Natural killer cell (primary cell): ENCODE measurements at regions not wholly inside any gene's neighbourhood (a gene's known extent, or its start where the extent isn't known, plus 50 kb on each side); places are given as distances from the start of the nearest gene placed in this dataset.

Experiments used
- ATAC-seq, 3 donors: fragments of 150-1000 bp in 2 of 3; fragments of 200-7000 bp in 1 of 3; cut with Tn5 transposase; 1 replicate in 1 of 3; 2 replicates in 2 of 3; pipeline ENCODE4 v1.10.0; 2021; ENCODE audit warnings: mild to moderate bottlenecking in 2 of 3, moderate library complexity in 2 of 3
- DNase-seq, 2 donors: peaks; one replicate each; pipeline versions ENCODE4 v3.0.0 to v3.0.0-alpha.2; 2013 to 2021; ENCODE audit warnings: mixed read lengths in 1 of 2
- H3K27ac ChIP-seq: one replicate; pipeline ENCODE4 v1.5.1; 2013; ENCODE audit warnings: mild to moderate bottlenecking, low read length
- H3K27me3 ChIP-seq: one replicate; pipeline ENCODE4 v1.6.1; 2013; ENCODE audit warnings: low read length; ENCODE audit not compliant: control insufficient read depth, insufficient read depth
- H3K36me3 ChIP-seq: one replicate; pipeline ENCODE4 v1.6.1; 2013; ENCODE audit warnings: low read length; ENCODE audit not compliant: control insufficient read depth, insufficient read depth
- H3K4me1 ChIP-seq: one replicate; pipeline ENCODE4 v1.6.1; 2013; ENCODE audit warnings: low read length; ENCODE audit not compliant: control insufficient read depth, insufficient read depth
- H3K4me3 ChIP-seq: one replicate; pipeline ENCODE4 v1.5.1; 2013; ENCODE audit warnings: low read length
- H3K9me3 ChIP-seq: one replicate; pipeline ENCODE4 v1.6.1; 2013; ENCODE audit warnings: low read length; ENCODE audit not compliant: control insufficient read depth, insufficient read depth
- H3K27ac Mint-ChIP-seq, 2 donors: one replicate each; pipeline ENCODE4 v1.8.0; 2022; ENCODE audit warnings: mild to moderate bottlenecking in 2 of 2, mixed read lengths in 2 of 2, moderate library complexity in 1 of 2
- H3K27me3 Mint-ChIP-seq, 2 donors: one replicate each; pipeline ENCODE4 v1.8.0; 2022; ENCODE audit warnings: low read depth in 2 of 2, mixed read lengths in 2 of 2
- H3K36me3 Mint-ChIP-seq: one replicate; pipeline ENCODE4 v1.8.0; 2022; ENCODE audit warnings: mixed read lengths
- H3K4me1 Mint-ChIP-seq, 2 donors: one replicate each; pipeline ENCODE4 v1.8.0; 2022; ENCODE audit warnings: mixed read lengths in 2 of 2
- H3K4me3 Mint-ChIP-seq: one replicate; pipeline ENCODE4 v1.8.0; 2022; ENCODE audit warnings: mild to moderate bottlenecking, moderate library complexity, mixed read lengths
- H3K9me3 Mint-ChIP-seq, 2 donors: one replicate each; pipeline ENCODE4 v1.8.0; 2022; ENCODE audit warnings: mixed read lengths in 2 of 2
- WGBS: methylation state at CpG from one replicate; pipeline ENCODE4 v1.1.7; 2013; ENCODE audit warnings: missing lambda C conversion rate; ENCODE audit not compliant: insufficient coverage; 5-methylcytosine and 5-hydroxymethylcytosine counted together
- intact Hi-C: fragments of 100-400 bp; cut with micrococcal nuclease; formaldehyde crosslinking; loops from one replicate; pipeline ENCODE4 v1.14.2; 2022
- TF ChIP-seq, protein P1 (sequence below): fragments of 200-600 bp; IDR thresholded peaks from one replicate; pipeline ENCODE4 v1.8.0; 2022; ENCODE audit warnings: antibody characterized with exemption

DNA sequence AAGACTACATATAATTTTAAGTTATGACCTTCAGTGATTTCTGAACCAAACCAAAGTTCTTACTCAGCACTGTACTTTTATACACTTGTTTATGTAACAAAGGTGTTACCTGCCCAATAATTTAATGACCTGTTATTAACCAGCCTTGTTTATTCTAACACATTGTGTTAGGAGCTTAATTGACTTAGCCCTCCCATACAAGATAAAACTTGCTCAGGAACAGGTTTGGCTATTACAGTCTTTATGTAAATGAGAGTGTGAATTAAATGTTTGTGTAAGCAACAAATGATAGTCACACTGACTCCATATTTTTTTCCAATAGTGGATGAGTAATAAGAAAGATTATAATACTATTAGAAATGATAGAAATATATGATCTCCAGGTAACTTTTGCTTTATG, 51.8 kb upstream of the MYCBP2 start:
- TF ChIP-seq, protein P1, sequence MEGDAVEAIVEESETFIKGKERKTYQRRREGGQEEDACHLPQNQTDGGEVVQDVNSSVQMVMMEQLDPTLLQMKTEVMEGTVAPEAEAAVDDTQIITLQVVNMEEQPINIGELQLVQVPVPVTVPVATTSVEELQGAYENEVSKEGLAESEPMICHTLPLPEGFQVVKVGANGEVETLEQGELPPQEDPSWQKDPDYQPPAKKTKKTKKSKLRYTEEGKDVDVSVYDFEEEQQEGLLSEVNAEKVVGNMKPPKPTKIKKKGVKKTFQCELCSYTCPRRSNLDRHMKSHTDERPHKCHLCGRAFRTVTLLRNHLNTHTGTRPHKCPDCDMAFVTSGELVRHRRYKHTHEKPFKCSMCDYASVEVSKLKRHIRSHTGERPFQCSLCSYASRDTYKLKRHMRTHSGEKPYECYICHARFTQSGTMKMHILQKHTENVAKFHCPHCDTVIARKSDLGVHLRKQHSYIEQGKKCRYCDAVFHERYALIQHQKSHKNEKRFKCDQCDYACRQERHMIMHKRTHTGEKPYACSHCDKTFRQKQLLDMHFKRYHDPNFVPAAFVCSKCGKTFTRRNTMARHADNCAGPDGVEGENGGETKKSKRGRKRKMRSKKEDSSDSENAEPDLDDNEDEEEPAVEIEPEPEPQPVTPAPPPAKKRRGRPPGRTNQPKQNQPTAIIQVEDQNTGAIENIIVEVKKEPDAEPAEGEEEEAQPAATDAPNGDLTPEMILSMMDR = no peak
- no peaks in the 10 kb centered on the region for H3K4me1 Mint-ChIP-seq

DNA sequence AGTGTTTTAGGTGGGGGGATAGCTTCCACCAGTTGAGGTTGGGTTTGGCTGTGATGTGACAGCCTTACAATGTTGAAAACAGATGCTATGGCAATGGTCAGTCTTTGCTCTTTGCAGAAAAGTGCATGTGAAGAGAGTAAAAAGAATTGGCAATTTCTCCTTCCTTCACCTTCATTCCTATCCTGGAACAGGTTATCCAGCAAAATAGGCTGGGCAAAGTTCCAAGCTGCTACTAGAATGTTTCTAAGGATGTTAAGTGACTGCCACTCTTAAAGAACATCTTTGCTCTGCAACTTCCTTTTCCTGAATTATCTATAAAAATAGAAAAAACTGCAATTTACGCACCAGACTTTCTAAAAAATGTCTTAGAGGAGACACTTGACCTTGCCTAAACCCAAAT, 50.1 kb upstream of the MYCBP2 start:
- no peaks in the 10 kb centered on the region for H3K4me1 Mint-ChIP-seq

More for the DNA sequence above, 51.8 kb upstream of the MYCBP2 start:
- ATAC-seq = no peak
- peaks cover 3 to 9% of the 10 kb centered on the region in 2 donors for H3K27me3 Mint-ChIP-seq
- Histone ChIP-seq H3K27ac (no peak overlapping the region), H3K4me1 (no peaks in the 10 kb centered on the region), H3K36me3 (no peaks in the 10 kb centered on the region), H3K27me3 (peaks cover under 1% of the 10 kb centered on the region), H3K9me3 (no peaks in the 10 kb centered on the region), H3K4me3 (no peak overlapping the region)
- no peaks in the 10 kb centered on the region for H3K9me3 Mint-ChIP-seq
- H3K4me3 Mint-ChIP-seq = no peak overlapping the region
- no peak for DNase-seq
- no peak overlapping the region for H3K27ac Mint-ChIP-seq
- intact Hi-C loops = no loop called here
- H3K36me3 Mint-ChIP-seq = no peaks in the 10 kb centered on the region

More for the DNA sequence above, 50.1 kb upstream of the MYCBP2 start:
- ATAC-seq (no peak), DNase-seq (no peak)
- H3K36me3 ChIP-seq = no peaks in the 10 kb centered on the region
- TF ChIP-seq, protein P1 = no peak
- Mint-ChIP-seq H3K27me3 (peaks cover 0 to 9% of the 10 kb centered on the region in 2 donors), H3K4me3 (no peak overlapping the region), H3K36me3 (no peaks in the 10 kb centered on the region), H3K9me3 (no peaks in the 10 kb centered on the region), H3K27ac (no peak overlapping the region)
- H3K27ac ChIP-seq = no peak overlapping the region
- H3K4me1 ChIP-seq = no peaks in the 10 kb centered on the region
- no peaks in the 10 kb centered on the region for H3K27me3 ChIP-seq
- H3K4me3 ChIP-seq = no peak overlapping the region
- 54% methylated on average over 1 of the region's 1 CpG for WGBS
- intact Hi-C loops = no loop called here
- H3K9me3 ChIP-seq = no peaks in the 10 kb centered on the region
